Activated naive CD4-positive, alpha-beta T cell treated with anti-CD3 and anti-CD28 coated beads, Interleukin-2, amount 50 U/mL, for 72 hours (primary cell): ENCODE measurements at regions not wholly inside any gene's neighbourhood (a gene's known extent, or its start where the extent isn't known, plus 50 kb on each side); places are given as distances from the start of the nearest gene placed in this dataset.

Source experiments
- ATAC-seq, 2 donors: fragments of 150-1000 bp; cut with Tn5 transposase; 2 replicates each; pipeline ENCODE4 v1.10.0; 2021; ENCODE audit warnings: mild to moderate bottlenecking in 2 of 2, moderate library complexity in 2 of 2
- DNase-seq, 2 donors: peaks; one replicate each; pipeline ENCODE4 v3.0.0; 2021 to 2022; ENCODE audit warnings: low spot score in 2 of 2
- H3K27ac Mint-ChIP-seq, 2 donors: one replicate each; pipeline ENCODE4 v1.8.0; 2022; ENCODE audit warnings: mild to moderate bottlenecking in 2 of 2, mixed read lengths in 2 of 2
- H3K36me3 Mint-ChIP-seq, 2 donors: one replicate each; pipeline ENCODE4 v1.8.0; 2022; ENCODE audit warnings: mixed read lengths in 2 of 2
- H3K9me3 Mint-ChIP-seq, 2 donors: one replicate each; pipeline ENCODE4 v1.8.0; 2022; ENCODE audit warnings: mixed read lengths in 2 of 2

- Mint-ChIP-seq H3K27ac (no peak overlapping the region), H3K36me3 (no peaks in the 10 kb centered on the region), H3K9me3 (no peaks in the 10 kb centered on the region)
- DNase-seq (no peak), ATAC-seq (no peak)
These were observed 260.9 kb upstream of the SLCO3A1 start for GRCh38 chr15:91592567-91592966.

DNA sequence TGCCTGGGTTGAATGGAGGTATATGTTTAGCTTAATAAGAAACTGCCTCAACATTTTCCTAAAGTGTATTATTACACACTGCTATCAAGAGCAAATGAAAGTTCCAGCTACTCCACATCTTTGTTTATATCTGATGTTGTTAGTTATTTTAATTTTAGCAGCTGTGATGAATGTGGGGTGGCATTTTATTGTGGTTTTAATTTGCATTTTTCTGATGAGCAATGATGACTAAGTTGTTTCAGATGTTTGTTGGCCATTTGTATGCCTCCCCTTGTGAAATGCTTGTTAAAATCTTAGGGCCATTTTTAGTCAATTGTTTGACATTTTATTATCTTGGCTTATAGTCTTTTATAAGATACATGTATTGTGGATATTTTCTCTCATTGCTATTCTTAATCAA is 260.4 kb upstream of the SLCO3A1 start:
- Mint-ChIP-seq H3K9me3 (no peaks in the 10 kb centered on the region), H3K36me3 (peaks cover 0 to 2% of the 10 kb centered on the region in 2 donors), H3K27ac (no peak overlapping the region)
- no peak for DNase-seq
- ATAC-seq, result peak in 1 of 2 donors; percentile 43

- no peak for DNase-seq
- Mint-ChIP-seq H3K9me3 (no peaks in the 10 kb centered on the region), H3K27ac (no peak overlapping the region), H3K36me3 (peaks cover 0 to 5% of the 10 kb centered on the region in 2 donors)
- ATAC-seq, result no peak
These were observed 259.9 kb upstream of the SLCO3A1 start for GRCh38 chr15:91593653-91594052.

DNA sequence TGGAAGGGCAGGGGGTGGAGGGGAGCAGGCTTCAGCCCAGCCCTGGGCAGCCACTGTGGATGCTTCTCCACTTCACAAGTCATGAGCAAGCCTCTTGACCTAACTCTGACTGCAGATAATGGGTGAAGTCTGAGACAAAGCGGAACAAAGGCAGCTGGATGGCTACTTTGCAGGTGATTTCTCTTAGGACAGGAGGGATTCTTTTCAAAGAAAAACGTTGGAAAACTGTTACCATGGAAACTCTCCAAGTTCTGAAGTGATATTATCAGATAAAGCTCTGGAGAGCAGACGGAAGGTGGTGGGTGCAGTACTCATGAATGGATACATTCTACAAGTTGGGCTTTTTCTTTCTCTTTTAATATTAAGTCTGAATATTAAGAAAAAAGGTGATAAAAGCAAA is 254.2 kb upstream of the SLCO3A1 start:
- Mint-ChIP-seq H3K27ac (no peak overlapping the region), H3K36me3 (peaks cover 0 to 5% of the 10 kb centered on the region in 2 donors), H3K9me3 (no peaks in the 10 kb centered on the region)
- DNase-seq (no peak), ATAC-seq (no peak)

DNA sequence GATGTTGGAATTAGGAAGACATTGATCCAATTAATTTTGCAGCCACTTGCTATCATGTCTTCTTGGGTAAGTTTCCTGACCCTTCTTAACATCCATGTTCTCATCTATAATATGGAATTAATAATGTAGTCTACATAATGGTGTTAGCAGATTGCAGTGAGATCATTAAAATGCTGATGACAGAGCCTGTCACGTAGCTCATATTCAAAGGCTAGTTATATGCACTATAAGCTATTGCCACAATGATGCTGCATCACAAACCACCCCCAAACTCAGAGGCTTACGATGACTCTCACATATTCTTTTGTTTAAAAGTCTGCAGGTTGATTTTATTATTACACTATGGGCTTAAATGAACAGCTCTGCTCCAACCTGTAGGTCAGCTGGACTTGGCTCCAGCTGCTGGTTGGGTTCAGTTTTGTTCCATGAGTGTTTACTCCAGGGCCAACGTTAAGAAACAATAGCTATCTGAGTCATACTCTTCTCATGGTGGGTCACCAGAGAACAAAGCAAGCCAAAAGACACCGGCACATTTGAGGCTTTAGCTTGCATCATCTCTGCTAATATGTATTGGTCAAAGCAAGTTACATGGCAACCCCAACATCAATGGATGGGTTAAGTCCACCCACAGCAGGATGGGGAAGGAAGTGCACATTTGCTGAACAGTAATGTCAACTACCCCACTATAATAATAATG is 250.0 kb upstream of the SLCO3A1 start:
- DNase-seq, result no peak

DNA sequence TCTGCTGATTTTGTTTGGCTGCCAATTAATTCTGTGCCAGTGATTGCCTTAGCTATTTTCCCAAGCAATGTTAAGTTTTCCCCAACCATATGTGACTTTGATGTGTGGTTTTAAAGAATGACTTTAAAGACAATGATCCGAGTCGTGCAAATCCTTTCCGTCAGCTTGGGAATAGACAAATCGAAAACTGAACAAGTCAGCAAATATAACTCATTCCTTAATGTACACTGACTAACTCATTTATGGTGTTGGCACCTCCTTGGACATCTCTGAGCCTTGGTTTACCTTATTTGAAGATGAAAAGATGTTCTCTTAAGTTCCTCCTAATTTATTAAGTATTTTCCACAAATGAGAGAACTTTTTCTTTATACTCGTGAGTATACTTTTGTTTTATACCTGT is 249.4 kb upstream of the SLCO3A1 start:
- no peaks in the 10 kb centered on the region for H3K9me3 Mint-ChIP-seq
- H3K27ac Mint-ChIP-seq, result no peak overlapping the region
- DNase-seq, result no peak
- ATAC-seq, result no peak
- no peaks in the 10 kb centered on the region for H3K36me3 Mint-ChIP-seq

More for the DNA sequence above, 250.0 kb upstream of the SLCO3A1 start:
- Mint-ChIP-seq H3K36me3 (no peaks in the 10 kb centered on the region), H3K27ac (no peak overlapping the region), H3K9me3 (no peaks in the 10 kb centered on the region)
- no peak for ATAC-seq

- no peaks in the 10 kb centered on the region for H3K9me3 Mint-ChIP-seq
- no peak overlapping the region for H3K27ac Mint-ChIP-seq
- no peaks in the 10 kb centered on the region for H3K36me3 Mint-ChIP-seq
- DNase-seq (no peak), ATAC-seq (no peak)
These were observed 247.9 kb upstream of the SLCO3A1 start for GRCh38 chr15:91605576-91605975.

GRCh38 chr15:91609231-91609630 is 244.3 kb upstream of the SLCO3A1 start:
- no peak overlapping the region for H3K27ac Mint-ChIP-seq
- no peaks in the 10 kb centered on the region for H3K36me3 Mint-ChIP-seq
- no peak for ATAC-seq
- no peak for DNase-seq
- no peaks in the 10 kb centered on the region for H3K9me3 Mint-ChIP-seq

- ATAC-seq (no peak), DNase-seq (no peak)
- Mint-ChIP-seq H3K27ac (no peak overlapping the region), H3K9me3 (no peaks in the 10 kb centered on the region), H3K36me3 (no peaks in the 10 kb centered on the region)
These were observed 243.5 kb upstream of the SLCO3A1 start for GRCh38 chr15:91609966-91610365.

GRCh38 chr15:91611561-91612323 is 241.8 kb upstream of the SLCO3A1 start:
- H3K36me3 Mint-ChIP-seq, result no peaks in the 10 kb centered on the region
- ATAC-seq (no peak), DNase-seq (no peak)
- H3K9me3 Mint-ChIP-seq, result no peaks in the 10 kb centered on the region
- peak overlapping the region in 1 of 2 donors; percentile 78 for H3K27ac Mint-ChIP-seq

DNA sequence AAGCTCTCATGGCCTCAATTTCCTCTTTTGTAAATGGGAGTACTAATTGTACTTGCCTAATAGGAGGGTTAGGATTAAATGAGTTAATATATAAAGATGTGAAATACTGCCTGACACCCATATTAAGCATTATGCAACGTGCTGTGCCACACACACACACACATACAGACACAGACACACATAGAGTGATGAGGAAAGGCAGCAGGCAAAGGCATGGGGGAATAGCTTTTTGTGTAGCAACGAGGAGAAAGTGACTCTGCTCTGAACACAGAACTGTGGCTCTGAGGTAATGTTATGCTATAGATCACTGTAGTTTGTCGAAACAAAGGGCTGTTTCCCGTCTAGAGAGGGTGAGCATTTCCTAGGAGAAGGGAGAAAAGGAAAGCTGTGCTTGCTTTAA is 233.3 kb upstream of the SLCO3A1 start:
- ATAC-seq, result no peak
- Mint-ChIP-seq H3K9me3 (peaks cover 10 to 13% of the 10 kb centered on the region in 2 donors), H3K27ac (no peak overlapping the region), H3K36me3 (no peaks in the 10 kb centered on the region)
- DNase-seq, result no peak

GRCh38 chr15:91622235-91622634 is 231.3 kb upstream of the SLCO3A1 start:
- Mint-ChIP-seq H3K27ac (no peak overlapping the region), H3K36me3 (no peaks in the 10 kb centered on the region), H3K9me3 (peaks cover 10 to 13% of the 10 kb centered on the region in 2 donors)
- no peak for ATAC-seq
- DNase-seq, result no peak

- H3K36me3 Mint-ChIP-seq, result no peaks in the 10 kb centered on the region
- no peak for DNase-seq
- H3K27ac Mint-ChIP-seq, result no peak overlapping the region
- ATAC-seq, result no peak
- H3K9me3 Mint-ChIP-seq, result peaks cover 9 to 10% of the 10 kb centered on the region in 2 donors
These were observed 230.7 kb upstream of the SLCO3A1 start for GRCh38 chr15:91622711-91623342.

DNA sequence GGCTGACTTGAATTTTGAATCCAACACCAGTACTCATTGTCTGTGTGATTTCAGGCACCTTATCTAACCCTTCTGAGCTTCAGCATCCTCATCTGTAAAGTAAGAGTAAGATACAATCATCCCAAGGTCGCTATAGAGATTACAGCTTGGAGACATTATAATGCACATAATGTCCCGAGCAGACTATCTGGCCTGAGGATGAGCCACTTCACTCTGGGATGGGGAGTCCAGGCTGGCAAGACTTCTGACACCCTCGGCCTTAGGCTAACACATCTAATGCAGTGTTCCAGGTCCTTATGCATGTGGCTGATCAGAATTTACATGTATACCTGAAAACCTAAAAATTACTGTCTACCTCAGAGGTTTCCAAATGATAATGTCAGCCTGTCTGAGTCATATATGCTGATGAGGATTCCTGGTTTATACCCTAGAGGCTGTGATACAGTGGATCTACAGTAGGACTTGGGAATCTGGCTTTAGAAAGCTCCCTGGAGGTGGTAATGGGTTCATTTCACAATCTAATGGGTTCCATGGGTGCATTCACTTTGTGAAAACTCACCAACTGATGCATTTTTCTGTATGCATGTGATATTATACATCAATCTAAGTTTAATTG is 229.0 kb upstream of the SLCO3A1 start:
- Mint-ChIP-seq H3K27ac (no peak overlapping the region), H3K36me3 (no peaks in the 10 kb centered on the region), H3K9me3 (no peaks in the 10 kb centered on the region)
- DNase-seq, result no peak
- no peak for ATAC-seq

GRCh38 chr15:91625506-91625905 is 228.0 kb upstream of the SLCO3A1 start:
- Mint-ChIP-seq H3K9me3 (no peaks in the 10 kb centered on the region), H3K36me3 (no peaks in the 10 kb centered on the region), H3K27ac (no peak overlapping the region)
- ATAC-seq (no peak), DNase-seq (no peak)

GRCh38 chr15:91627473-91628278 is 225.8 kb upstream of the SLCO3A1 start:
- ATAC-seq (no peak), DNase-seq (no peak)
- Mint-ChIP-seq H3K9me3 (no peaks in the 10 kb centered on the region), H3K27ac (no peak overlapping the region), H3K36me3 (no peaks in the 10 kb centered on the region)
